C4-2B (cell line): ENCODE measurements at regions not wholly inside any gene's neighbourhood (a gene's known extent, or its start where the extent isn't known, plus 50 kb on each side); places are given as distances from the start of the nearest gene placed in this dataset.

ENCODE experiments used
- H3K27ac ChIP-seq: fragments of 450-650 bp; 2 replicates; pipeline ENCODE4 v1.5.1; 2017
- CTCF ChIP-seq: fragments of 450-650 bp; conservative IDR thresholded peaks from 2 replicates; pipeline ENCODE4 v1.5.1; 2017; ENCODE audit warnings: mild to moderate bottlenecking
- ZFX ChIP-seq: fragments of 450-650 bp; IDR thresholded peaks from 2 replicates; pipeline ENCODE4 v1.6.1; 2017

GRCh38 chr13:109974354-109974753 is 188.0 kb upstream of the IRS2 start:
- H3K27ac ChIP-seq: no peak overlapping the region
- no peak for TF ChIP-seq CTCF
- no peak for TF ChIP-seq ZFX

- TF ChIP-seq CTCF (no peak), ZFX (no peak)
Measured at GRCh38 chr13:109973279-109973678, 186.9 kb upstream of the IRS2 start.

GRCh38 chr13:109971456-109972090 is 185.2 kb upstream of the IRS2 start:
- TF ChIP-seq CTCF (no peak), ZFX (no peak)
- no peak overlapping the region for H3K27ac ChIP-seq

More at GRCh38 chr13:109973279-109973678, 186.9 kb upstream of the IRS2 start:
- H3K27ac ChIP-seq: no peak overlapping the region

- TF ChIP-seq CTCF: no peak
- TF ChIP-seq ZFX: no peak
Measured at GRCh38 chr13:109971006-109971405, 184.6 kb upstream of the IRS2 start.

GRCh38 chr13:109968876-109969577 is 182.6 kb upstream of the IRS2 start:
- no peak for TF ChIP-seq CTCF
- TF ChIP-seq ZFX: no peak
- no peak overlapping the region for H3K27ac ChIP-seq

More at GRCh38 chr13:109971006-109971405, 184.6 kb upstream of the IRS2 start:
- no peak overlapping the region for H3K27ac ChIP-seq

- H3K27ac ChIP-seq: no peak overlapping the region
- TF ChIP-seq CTCF: no peak
- no peak for TF ChIP-seq ZFX
Measured at GRCh38 chr13:109963960-109964563, 177.7 kb upstream of the IRS2 start.

- no peak overlapping the region for H3K27ac ChIP-seq
- TF ChIP-seq ZFX: no peak
- no peak for TF ChIP-seq CTCF
Measured at GRCh38 chr13:109963384-109963783, 177.0 kb upstream of the IRS2 start.
